Neural cell (in vitro differentiated cells): ENCODE measurements at regions not wholly inside any gene's neighbourhood (a gene's known extent, or its start where the extent isn't known, plus 50 kb on each side); places are given as distances from the start of the nearest gene placed in this dataset.

Experiments
- CTCF ChIP-seq: fragments of 450-650 bp; IDR thresholded peaks from 2 replicates; pipeline ENCODE4 v1.5.1; 2014; ENCODE audit warnings: antibody characterized with exemption, mild to moderate bottlenecking, moderate library complexity; ENCODE audit not compliant: poor library complexity, severe bottlenecking
- EP300 ChIP-seq: fragments of 450-650 bp; conservative IDR thresholded peaks from 2 replicates; pipeline ENCODE4 v1.6.1; 2014; ENCODE audit warnings: antibody characterized with exemption, mild to moderate bottlenecking, moderate library complexity; ENCODE audit not compliant: poor library complexity, severe bottlenecking
- EZH2 ChIP-seq: fragments of 200-600, 300-800 bp; shearing (Covaris generic), sonication (generic); IDR thresholded peaks from 2 replicates; pipeline ENCODE4 v1.6.1; 2014; ENCODE audit warnings: antibody characterized with exemption, low read length, borderline replicate concordance, mild to moderate bottlenecking; ENCODE audit not compliant: insufficient read depth, poor library complexity, severe bottlenecking
- MXI1 ChIP-seq: fragments of 450-650 bp; conservative IDR thresholded peaks from 2 replicates; pipeline ENCODE4 v1.6.1; 2014; ENCODE audit warnings: antibody characterized with exemption, mild to moderate bottlenecking; ENCODE audit not compliant: poor library complexity, severe bottlenecking
- POLR2AphosphoS5 ChIP-seq: IDR thresholded peaks from 2 replicates; pipeline ENCODE4 v1.6.1; 2012
- RAD21 ChIP-seq: fragments of 450-650 bp; conservative IDR thresholded peaks from 2 replicates; pipeline ENCODE4 v1.6.1; 2014; ENCODE audit warnings: antibody characterized with exemption, mild to moderate bottlenecking, moderate library complexity
- REST ChIP-seq: IDR thresholded peaks from 2 replicates; pipeline ENCODE4 v1.6.1; 2012; ENCODE audit warnings: borderline replicate concordance
- SMC3 ChIP-seq: fragments of 450-650 bp; conservative IDR thresholded peaks from 2 replicates; pipeline ENCODE4 v1.6.1; 2014; ENCODE audit warnings: antibody characterized with exemption, mild to moderate bottlenecking, moderate library complexity; ENCODE audit not compliant: poor library complexity
- TAF1 ChIP-seq: IDR thresholded peaks from 2 replicates; pipeline ENCODE4 v1.6.1; 2012; ENCODE audit warnings: low read depth

GRCh38 chr1:34415140-34415539, 238.4 kb downstream of the C1orf94 start:
- TF ChIP-seq CTCF = no peak
- TF ChIP-seq EZH2 = no peak
- no peak for TF ChIP-seq EP300
- no peak for TF ChIP-seq REST
- no peak for TF ChIP-seq RAD21
- TF ChIP-seq POLR2AphosphoS5 = no peak
- no peak for TF ChIP-seq TAF1
- no peak for TF ChIP-seq MXI1
- TF ChIP-seq SMC3 = no peak
